Trophoblast cell (in vitro differentiated cells and primary cell): ENCODE measurements at regions not wholly inside any gene's neighbourhood (a gene's known extent, or its start where the extent isn't known, plus 50 kb on each side); places are given as distances from the start of the nearest gene placed in this dataset.
A peak's percentile ranks its signal among the peaks of the same experiment; 100 is the strongest.

Experiments
- DNase-seq, 2 donors: peaks; one replicate each; pipeline ENCODE4 v3.0.0-alpha.2; 2016
- H2AFZ ChIP-seq: 2 replicates; pipeline ENCODE4 v1.6.1; 2013; ENCODE audit warnings: low read length, moderate library complexity, mild to moderate bottlenecking; ENCODE audit not compliant: insufficient read depth, poor library complexity
- H2AK5ac ChIP-seq: 2 replicates; pipeline ENCODE4 v1.6.1; 2013; ENCODE audit warnings: mild to moderate bottlenecking, low read length
- H2BK120ac ChIP-seq: 2 replicates; pipeline ENCODE4 v1.6.1; 2013; ENCODE audit warnings: low read length, mild to moderate bottlenecking, moderate library complexity; ENCODE audit not compliant: insufficient read depth, poor library complexity
- H2BK12ac ChIP-seq: 2 replicates; pipeline ENCODE4 v1.6.1; 2013; ENCODE audit warnings: mild to moderate bottlenecking, low read length, moderate library complexity
- H2BK5ac ChIP-seq: 2 replicates; pipeline ENCODE4 v1.6.1; 2013; ENCODE audit warnings: low read length, low read depth, moderate library complexity, mild to moderate bottlenecking; ENCODE audit not compliant: poor library complexity
- H3K14ac ChIP-seq: 2 replicates; pipeline ENCODE4 v1.6.1; 2013; ENCODE audit warnings: mild to moderate bottlenecking, low read length
- H3K18ac ChIP-seq: 2 replicates; pipeline ENCODE4 v1.6.1; 2013; ENCODE audit warnings: mild to moderate bottlenecking, low read length
- H3K23ac ChIP-seq: 2 replicates; pipeline ENCODE4 v1.6.1; 2013; ENCODE audit warnings: low read length
- H3K27ac ChIP-seq: 2 replicates; pipeline ENCODE4 v1.5.1; 2013; ENCODE audit warnings: low read depth, mild to moderate bottlenecking, inconsistent platforms, low read length, moderate library complexity
- H3K27me3 ChIP-seq: 2 replicates; pipeline ENCODE4 v1.6.1; 2013; ENCODE audit warnings: inconsistent platforms, mild to moderate bottlenecking, low read length, moderate library complexity; ENCODE audit not compliant: insufficient read depth
- H3K36me3 ChIP-seq, 2 experiments: 1 replicate in 1 of 2; 2 replicates in 1 of 2; pipeline ENCODE4 v1.6.1; 2013; ENCODE audit warnings: low read length in 2 of 2, mild to moderate bottlenecking in 2 of 2, moderate library complexity in 1 of 2; ENCODE audit not compliant: insufficient read depth in 2 of 2, control insufficient read depth in 1 of 2
- H3K4ac ChIP-seq: 2 replicates; pipeline ENCODE4 v1.6.1; 2013; ENCODE audit warnings: low read depth, mild to moderate bottlenecking, low read length, moderate library complexity
- H3K4me1 ChIP-seq, 2 experiments: 1 replicate in 1 of 2; 2 replicates in 1 of 2; pipeline ENCODE4 v1.6.1; 2013; ENCODE audit warnings: low read length in 2 of 2, mild to moderate bottlenecking in 2 of 2, moderate library complexity in 1 of 2; ENCODE audit not compliant: insufficient read depth in 2 of 2, control insufficient read depth in 1 of 2
- H3K4me2 ChIP-seq: 2 replicates; pipeline ENCODE4 v1.6.1; 2013; ENCODE audit warnings: inconsistent platforms, mild to moderate bottlenecking, low read length, moderate library complexity
- H3K4me3 ChIP-seq: 2 replicates; pipeline ENCODE4 v1.5.1; 2013; ENCODE audit warnings: mild to moderate bottlenecking, low read depth, low read length, inconsistent platforms
- H3K79me1 ChIP-seq: one replicate; pipeline ENCODE4 v1.6.1; 2013; ENCODE audit warnings: low read length
- H3K79me2 ChIP-seq: 2 replicates; pipeline ENCODE4 v1.6.1; 2013; ENCODE audit warnings: low read length, mild to moderate bottlenecking; ENCODE audit not compliant: control insufficient read depth, insufficient read depth, poor library complexity
- H3K9ac ChIP-seq: 2 replicates; pipeline ENCODE4 v1.6.1; 2013; ENCODE audit warnings: mild to moderate bottlenecking, low read length
- H3K9me3 ChIP-seq: 2 replicates; pipeline ENCODE4 v1.6.1; 2013; ENCODE audit warnings: low read depth, mild to moderate bottlenecking, control low read depth, inconsistent platforms, low read length; ENCODE audit not compliant: insufficient read depth
- H4K12ac ChIP-seq: 2 replicates; pipeline ENCODE4 v1.6.1; 2013; ENCODE audit warnings: low read depth, mild to moderate bottlenecking, low read length, moderate library complexity
- H4K8ac ChIP-seq: 2 replicates; pipeline ENCODE4 v1.6.1; 2013; ENCODE audit warnings: low read depth, mild to moderate bottlenecking, low read length, moderate library complexity
- H4K91ac ChIP-seq: one replicate; pipeline ENCODE4 v1.6.1; 2013; ENCODE audit warnings: low read depth, mild to moderate bottlenecking, low read length, moderate library complexity
- WGBS: extraction: QIAGEN DNeasy Blood & Tissue Kit; methylation state at CpG from one replicate; pipeline ENCODE4 v1.1.7; 2013; ENCODE audit warnings: missing lambda C conversion rate; ENCODE audit not compliant: insufficient read length, insufficient coverage; ENCODE audit errors: extremely low coverage; 5-methylcytosine and 5-hydroxymethylcytosine counted together

- H4K12ac ChIP-seq: no peak overlapping the region
- H2BK12ac ChIP-seq: no peak overlapping the region
- H3K23ac ChIP-seq: no peak overlapping the region
- no peaks in the 10 kb centered on the region for H3K79me1 ChIP-seq
- no peak overlapping the region for H3K9ac ChIP-seq
- H3K27ac ChIP-seq: no peak overlapping the region
- H3K14ac ChIP-seq: no peak overlapping the region
- H2BK5ac ChIP-seq: no peak overlapping the region
- no peak overlapping the region for H3K4me3 ChIP-seq
- no peak overlapping the region for H3K4me2 ChIP-seq
- H3K27me3 ChIP-seq: no peaks in the 10 kb centered on the region
- no peak overlapping the region for H2AFZ ChIP-seq
- H2AK5ac ChIP-seq: no peak overlapping the region
- peaks cover 3% of the 10 kb centered on the region for H3K9me3 ChIP-seq
- no CpG with 5 or more reads among the region's 4 CpGs for WGBS
- H4K8ac ChIP-seq: no peak overlapping the region
- H3K36me3 ChIP-seq: no peaks in the 10 kb centered on the region
- no peak overlapping the region for H2BK120ac ChIP-seq
- H3K18ac ChIP-seq: no peak overlapping the region
- DNase-seq: peak; percentile 88 to 97
- no peaks in the 10 kb centered on the region for H3K79me2 ChIP-seq
- no peak overlapping the region for H3K4ac ChIP-seq
- no peak overlapping the region for H4K91ac ChIP-seq
- H3K4me1 ChIP-seq: no peaks in the 10 kb centered on the region
Observed at GRCh38 chr21:41065539-41065938, 102.4 kb upstream of the BACE2 start.

- Histone ChIP-seq H3K27ac (no peak overlapping the region), H3K23ac (no peak overlapping the region), H3K4me3 (no peak overlapping the region), H4K91ac (no peak overlapping the region), H3K79me1 (no peaks in the 10 kb centered on the region), H2AK5ac (no peak overlapping the region), H4K12ac (no peak overlapping the region), H3K27me3 (no peaks in the 10 kb centered on the region), H3K4me2 (no peak overlapping the region), H3K9ac (peak overlapping the region; percentile 47), H3K4ac (no peak overlapping the region), H2AFZ (no peak overlapping the region), H2BK120ac (no peak overlapping the region), H3K4me1 (no peaks in the 10 kb centered on the region), H4K8ac (no peak overlapping the region), H2BK12ac (no peak overlapping the region), H2BK5ac (no peak overlapping the region), H3K18ac (no peak overlapping the region), H3K9me3 (no peaks in the 10 kb centered on the region), H3K14ac (no peak overlapping the region), H3K79me2 (no peaks in the 10 kb centered on the region), H3K36me3 (no peaks in the 10 kb centered on the region)
- peak in 1 of 2 donors; percentile 60 for DNase-seq
- WGBS: no CpG with 5 or more reads among the region's 16 CpGs
Observed at GRCh38 chr21:41066086-41066938, 101.6 kb upstream of the BACE2 start.

- H3K14ac ChIP-seq: no peak overlapping the region
- no peaks in the 10 kb centered on the region for H3K27me3 ChIP-seq
- H3K4me2 ChIP-seq: no peak overlapping the region
- H3K4ac ChIP-seq: no peak overlapping the region
- no peaks in the 10 kb centered on the region for H3K79me2 ChIP-seq
- no peak overlapping the region for H3K18ac ChIP-seq
- no peaks in the 10 kb centered on the region for H3K79me1 ChIP-seq
- no peaks in the 10 kb centered on the region for H3K36me3 ChIP-seq
- H2BK120ac ChIP-seq: no peak overlapping the region
- no peak for DNase-seq
- no CpG with 5 or more reads among the region's 4 CpGs for WGBS
- no peak overlapping the region for H3K27ac ChIP-seq
- no peak overlapping the region for H3K9ac ChIP-seq
- no peak overlapping the region for H2AFZ ChIP-seq
- no peak overlapping the region for H2AK5ac ChIP-seq
- H3K4me3 ChIP-seq: no peak overlapping the region
- H3K23ac ChIP-seq: no peak overlapping the region
- H3K4me1 ChIP-seq: no peaks in the 10 kb centered on the region
- no peak overlapping the region for H4K12ac ChIP-seq
- no peak overlapping the region for H2BK5ac ChIP-seq
- H2BK12ac ChIP-seq: no peak overlapping the region
- no peaks in the 10 kb centered on the region for H3K9me3 ChIP-seq
- H4K91ac ChIP-seq: no peak overlapping the region
- H4K8ac ChIP-seq: no peak overlapping the region
Observed at GRCh38 chr21:41067709-41068108, 100.3 kb upstream of the BACE2 start.

- Histone ChIP-seq H2BK120ac (no peak overlapping the region), H2BK5ac (no peak overlapping the region), H2BK12ac (no peak overlapping the region), H2AFZ (no peak overlapping the region), H3K23ac (no peak overlapping the region), H3K79me1 (no peaks in the 10 kb centered on the region), H3K27ac (no peak overlapping the region), H2AK5ac (no peak overlapping the region), H3K4me2 (no peak overlapping the region), H3K9ac (no peak overlapping the region), H3K36me3 (no peaks in the 10 kb centered on the region), H4K12ac (no peak overlapping the region), H3K9me3 (no peaks in the 10 kb centered on the region), H3K18ac (no peak overlapping the region), H3K79me2 (no peaks in the 10 kb centered on the region), H3K4ac (no peak overlapping the region), H4K91ac (no peak overlapping the region), H4K8ac (no peak overlapping the region), H3K4me3 (no peak overlapping the region), H3K14ac (no peak overlapping the region), H3K27me3 (no peaks in the 10 kb centered on the region), H3K4me1 (no peaks in the 10 kb centered on the region)
- no CpG with 5 or more reads among the region's 7 CpGs for WGBS
- peak in 1 of 2 donors; percentile 38 for DNase-seq
Observed at GRCh38 chr21:41068496-41068895, 99.5 kb upstream of the BACE2 start.
